DOHH2 (cell line): ENCODE measurements at regions not wholly inside any gene's neighbourhood (a gene's known extent, or its start where the extent isn't known, plus 50 kb on each side); places are given as distances from the start of the nearest gene placed in this dataset.

Experiments used
- H3F3A ChIP-seq: fragments of 200-600 bp; sonication (generic), shearing (Covaris generic); 2 replicates; pipeline ENCODE4 v1.6.0; 2016; ENCODE audit warnings: antibody characterized with exemption, mild to moderate bottlenecking; ENCODE audit not compliant: control insufficient read depth, insufficient read depth
- H3K27ac ChIP-seq: fragments of 200-600 bp; sonication (generic); 2 replicates; pipeline ENCODE4 v1.5.1; 2014; ENCODE audit warnings: low read depth, mild to moderate bottlenecking, low read length, moderate library complexity
- H3K27me3 ChIP-seq: fragments of 200-600 bp; sonication (generic); 2 replicates; pipeline ENCODE4 v1.6.1; 2014; ENCODE audit warnings: mild to moderate bottlenecking, low read length, mixed read lengths; ENCODE audit not compliant: control insufficient read depth
- H3K36me3 ChIP-seq: fragments of 200-600 bp; sonication (generic); 2 replicates; pipeline ENCODE4 v1.6.1; 2014; ENCODE audit warnings: mild to moderate bottlenecking, low read length, moderate library complexity, mixed read lengths; ENCODE audit not compliant: control insufficient read depth
- H3K4me1 ChIP-seq: fragments of 200-600 bp; sonication (generic); 2 replicates; pipeline ENCODE4 v1.6.1; 2014; ENCODE audit warnings: mild to moderate bottlenecking, low read length, mixed read lengths; ENCODE audit not compliant: control insufficient read depth
- H3K4me2 ChIP-seq: fragments of 200-600 bp; sonication (generic); 2 replicates; pipeline ENCODE4 v1.6.0; 2014; ENCODE audit warnings: mild to moderate bottlenecking, low read length, moderate library complexity
- H3K4me3 ChIP-seq: fragments of 200-600 bp; sonication (generic); 2 replicates; pipeline ENCODE4 v1.5.1; 2014; ENCODE audit warnings: mild to moderate bottlenecking, low read length, mixed read lengths
- H3K79me2 ChIP-seq: fragments of 200-600 bp; sonication (generic); 2 replicates; pipeline ENCODE4 v1.6.1; 2014; ENCODE audit warnings: mild to moderate bottlenecking, low read length, mixed read lengths; ENCODE audit not compliant: control insufficient read depth
- H3K9me2 ChIP-seq: fragments of 200-600 bp; sonication (generic); replicated peaks from 2 replicates; pipeline ENCODE4 v1.6.1; 2014; ENCODE audit warnings: mild to moderate bottlenecking, low read length, mixed read lengths; ENCODE audit not compliant: control insufficient read depth
- H3K9me3 ChIP-seq: fragments of 200-600 bp; sonication (generic); 2 replicates; pipeline ENCODE4 v1.6.1; 2014; ENCODE audit warnings: antibody characterized with exemption, low read length, mixed read lengths; ENCODE audit not compliant: control insufficient read depth, insufficient read depth
- H4K20me1 ChIP-seq: fragments of 200-600 bp; sonication (generic); 2 replicates; pipeline ENCODE4 v1.6.0; 2014; ENCODE audit warnings: low read depth, mild to moderate bottlenecking, antibody characterized with exemption, low read length, moderate library complexity; ENCODE audit not compliant: control insufficient read depth, insufficient read depth
- EZH2phosphoT487 ChIP-seq: fragments of 200-600 bp; sonication (generic); IDR thresholded peaks from 2 replicates; pipeline ENCODE4 v1.6.1; 2017; ENCODE audit warnings: borderline replicate concordance, mild to moderate bottlenecking, antibody characterized with exemption, low read length, moderate library complexity, mixed read lengths
- TF ChIP-seq, protein P1 (sequence below): fragments of 200-600 bp; sonication (generic); IDR thresholded peaks from one replicate; pipeline ENCODE4 v1.5.1; 2014; ENCODE audit warnings: antibody characterized with exemption, mild to moderate bottlenecking, low read depth, low read length; ENCODE audit not compliant: poor library complexity, severe bottlenecking

GRCh38 chr16:86978445-86979030, 338.7 kb downstream of the C16orf95 start:
- Histone ChIP-seq H4K20me1 (no peaks in the 10 kb centered on the region), H3K9me2 (no peaks in the 10 kb centered on the region), H3K4me1 (no peaks in the 10 kb centered on the region), H3K36me3 (no peaks in the 10 kb centered on the region), H3K9me3 (no peaks in the 10 kb centered on the region), H3K4me2 (no peak overlapping the region), H3K79me2 (no peaks in the 10 kb centered on the region), H3K27me3 (no peaks in the 10 kb centered on the region), H3K4me3 (no peak overlapping the region), H3K27ac (no peak overlapping the region), H3F3A (no peaks in the 10 kb centered on the region)
- no peak for TF ChIP-seq EZH2phosphoT487
- TF ChIP-seq, protein P1, sequence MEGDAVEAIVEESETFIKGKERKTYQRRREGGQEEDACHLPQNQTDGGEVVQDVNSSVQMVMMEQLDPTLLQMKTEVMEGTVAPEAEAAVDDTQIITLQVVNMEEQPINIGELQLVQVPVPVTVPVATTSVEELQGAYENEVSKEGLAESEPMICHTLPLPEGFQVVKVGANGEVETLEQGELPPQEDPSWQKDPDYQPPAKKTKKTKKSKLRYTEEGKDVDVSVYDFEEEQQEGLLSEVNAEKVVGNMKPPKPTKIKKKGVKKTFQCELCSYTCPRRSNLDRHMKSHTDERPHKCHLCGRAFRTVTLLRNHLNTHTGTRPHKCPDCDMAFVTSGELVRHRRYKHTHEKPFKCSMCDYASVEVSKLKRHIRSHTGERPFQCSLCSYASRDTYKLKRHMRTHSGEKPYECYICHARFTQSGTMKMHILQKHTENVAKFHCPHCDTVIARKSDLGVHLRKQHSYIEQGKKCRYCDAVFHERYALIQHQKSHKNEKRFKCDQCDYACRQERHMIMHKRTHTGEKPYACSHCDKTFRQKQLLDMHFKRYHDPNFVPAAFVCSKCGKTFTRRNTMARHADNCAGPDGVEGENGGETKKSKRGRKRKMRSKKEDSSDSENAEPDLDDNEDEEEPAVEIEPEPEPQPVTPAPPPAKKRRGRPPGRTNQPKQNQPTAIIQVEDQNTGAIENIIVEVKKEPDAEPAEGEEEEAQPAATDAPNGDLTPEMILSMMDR: no peak

- no peaks in the 10 kb centered on the region for H3K79me2 ChIP-seq
- TF ChIP-seq EZH2phosphoT487: no peak
- TF ChIP-seq, protein P1: no peak
Measured at GRCh38 chr16:86979061-86979460, 338.1 kb downstream of the C16orf95 start.

DNA sequence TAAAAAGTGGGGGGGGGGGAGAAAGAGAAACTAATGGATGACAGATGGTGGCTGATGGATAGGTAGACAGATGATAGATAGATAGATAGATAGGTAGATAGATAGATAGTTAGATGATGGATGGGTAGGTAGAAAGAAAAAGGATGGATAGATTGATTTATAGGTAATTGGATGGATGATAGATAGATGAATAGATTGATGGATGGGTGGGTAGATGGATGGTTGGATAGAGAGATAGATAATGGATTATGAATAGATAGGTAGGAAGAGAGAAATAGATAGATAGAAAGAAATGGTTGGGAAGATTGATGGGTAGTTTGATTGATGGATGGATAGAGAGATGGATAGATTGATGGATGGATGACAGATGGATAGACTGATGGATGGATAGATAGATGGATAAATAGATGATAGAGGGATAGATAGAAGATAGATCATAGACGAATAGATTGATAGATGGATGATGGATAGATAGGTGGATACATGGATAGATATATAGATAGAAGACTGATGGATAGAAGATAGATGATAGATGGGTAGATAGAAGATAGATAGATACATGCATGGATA, 337.1 kb downstream of the C16orf95 start:
- H3K27me3 ChIP-seq: no peaks in the 10 kb centered on the region
- no peak overlapping the region for H3K4me2 ChIP-seq
- no peaks in the 10 kb centered on the region for H3K9me3 ChIP-seq
- no peaks in the 10 kb centered on the region for H3K79me2 ChIP-seq
- no peaks in the 10 kb centered on the region for H3K9me2 ChIP-seq
- no peaks in the 10 kb centered on the region for H3K4me1 ChIP-seq
- H3K27ac ChIP-seq: no peak overlapping the region
- H3K4me3 ChIP-seq: no peak overlapping the region
- TF ChIP-seq, protein P1: no peak
- no peak for TF ChIP-seq EZH2phosphoT487
- H4K20me1 ChIP-seq: no peaks in the 10 kb centered on the region
- H3K36me3 ChIP-seq: no peaks in the 10 kb centered on the region
- H3F3A ChIP-seq: no peaks in the 10 kb centered on the region

More at GRCh38 chr16:86979061-86979460, 338.1 kb downstream of the C16orf95 start:
- H3K4me1 ChIP-seq: no peaks in the 10 kb centered on the region
- H3K4me3 ChIP-seq: no peak overlapping the region
- no peaks in the 10 kb centered on the region for H3K36me3 ChIP-seq
- no peak overlapping the region for H3K4me2 ChIP-seq
- no peaks in the 10 kb centered on the region for H4K20me1 ChIP-seq
- no peaks in the 10 kb centered on the region for H3F3A ChIP-seq
- no peaks in the 10 kb centered on the region for H3K9me3 ChIP-seq
- no peaks in the 10 kb centered on the region for H3K27me3 ChIP-seq
- no peak overlapping the region for H3K27ac ChIP-seq
- no peaks in the 10 kb centered on the region for H3K9me2 ChIP-seq
